GM18868 (cell line): ENCODE measurements at regions not wholly inside any gene's neighbourhood (a gene's known extent, or its start where the extent isn't known, plus 50 kb on each side); places are given as distances from the start of the nearest gene placed in this dataset.
A peak's percentile ranks its signal among the peaks of the same experiment; 100 is the strongest.

Experiments
- ATAC-seq: cut with Tn5 transposase; IDR thresholded peaks from one replicate; pipeline ENCODE4 v1.9.1; 2021; ENCODE audit warnings: mild to moderate bottlenecking, moderate library complexity; ENCODE audit not compliant: unreplicated experiment

GRCh38 chr20:1798982-1799381 is 96.2 kb upstream of the SIRPA start:
- ATAC-seq = no peak

- no peak for ATAC-seq
Observed at GRCh38 chr20:1793821-1794220, 101.4 kb upstream of the SIRPA start.

DNA sequence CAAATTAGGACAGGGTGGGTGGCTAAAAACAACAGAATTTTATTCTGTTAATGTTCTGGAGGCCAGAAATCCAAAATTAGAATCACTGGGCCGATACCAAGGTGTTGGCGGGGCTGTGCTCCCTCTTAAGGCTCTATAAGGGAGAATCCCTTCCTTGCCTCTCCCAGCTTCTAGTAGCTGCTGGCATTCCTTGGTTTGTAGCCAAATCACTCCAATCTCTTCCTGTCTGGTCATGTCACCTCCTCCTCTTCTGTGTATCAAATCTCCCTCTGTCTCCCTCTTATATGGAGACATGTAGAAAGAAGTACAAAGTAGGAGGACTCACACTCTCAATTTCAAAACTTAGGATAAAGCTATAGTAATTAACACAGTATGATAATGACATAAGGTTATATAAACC is 102.9 kb upstream of the SIRPA start:
- no peak for ATAC-seq

DNA sequence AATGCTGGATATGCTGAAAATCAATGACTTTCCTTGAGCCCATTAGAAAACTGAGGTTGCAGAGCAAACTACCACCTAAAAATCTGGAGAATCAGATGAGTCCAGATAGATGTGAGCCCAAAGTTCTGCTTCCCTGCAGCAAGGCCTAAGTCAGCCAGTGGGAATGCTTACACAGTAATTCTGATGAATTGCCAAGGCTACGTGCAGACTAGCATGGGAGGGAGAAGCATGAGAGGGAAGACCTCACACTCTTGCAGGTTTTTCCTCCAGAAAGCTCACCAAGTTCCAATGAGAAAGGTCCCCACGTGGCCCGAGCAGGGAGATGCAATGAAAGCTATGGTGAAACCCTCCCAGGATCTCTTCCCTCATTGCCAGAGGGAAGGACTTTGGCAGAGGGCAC is 104.8 kb upstream of the SIRPA start:
- ATAC-seq = no peak

GRCh38 chr20:1788044-1788443 is 107.2 kb upstream of the SIRPA start:
- no peak for ATAC-seq

- no peak for ATAC-seq
Observed at GRCh38 chr20:1786486-1786885, 108.7 kb upstream of the SIRPA start.

GRCh38 chr20:1784586-1784985 is 110.6 kb upstream of the SIRPA start:
- ATAC-seq = no peak

DNA sequence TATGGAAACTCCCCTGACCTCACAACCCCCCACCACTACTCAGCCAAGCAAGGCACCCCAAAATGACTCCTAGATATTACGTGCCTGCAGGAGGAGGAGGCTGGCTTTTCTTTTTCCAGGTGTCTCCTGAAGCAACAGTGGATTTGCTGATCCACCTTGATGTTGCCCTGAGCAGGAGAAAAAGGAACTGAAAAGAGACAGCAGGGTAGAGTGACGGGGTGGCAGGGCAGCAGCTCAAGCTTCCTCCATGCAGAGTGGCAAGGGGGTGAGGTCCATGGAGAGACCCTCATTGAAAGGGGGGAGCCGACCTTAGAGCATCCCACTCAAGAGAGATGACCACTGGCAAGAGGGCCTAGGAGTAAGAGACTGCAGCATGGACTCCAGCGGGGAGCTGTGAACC is 112.0 kb upstream of the SIRPA start:
- ATAC-seq = no peak

GRCh38 chr20:1782181-1782580 is 113.0 kb upstream of the SIRPA start:
- ATAC-seq = no peak

GRCh38 chr20:1779567-1779966 is 115.6 kb upstream of the SIRPA start:
- ATAC-seq = no peak

- ATAC-seq = no peak
Observed at GRCh38 chr20:1778338-1778737, 116.9 kb upstream of the SIRPA start.

DNA sequence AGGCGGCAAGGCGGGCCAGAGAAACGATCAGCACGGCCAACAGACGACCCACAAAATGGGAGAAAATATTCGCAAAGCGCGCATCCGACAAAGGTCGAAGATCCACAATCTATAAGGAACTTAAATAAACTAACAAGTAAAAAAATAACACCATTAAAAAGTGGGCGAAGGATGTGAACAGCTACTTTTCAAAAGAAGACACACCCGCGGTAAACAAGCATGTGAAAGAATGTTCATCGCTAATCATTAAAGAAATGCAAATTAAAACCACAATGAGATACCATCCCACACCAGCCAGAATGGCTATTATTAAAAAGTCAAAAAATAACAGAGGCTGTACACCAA is 117.8 kb upstream of the SIRPA start:
- no peak for ATAC-seq

DNA sequence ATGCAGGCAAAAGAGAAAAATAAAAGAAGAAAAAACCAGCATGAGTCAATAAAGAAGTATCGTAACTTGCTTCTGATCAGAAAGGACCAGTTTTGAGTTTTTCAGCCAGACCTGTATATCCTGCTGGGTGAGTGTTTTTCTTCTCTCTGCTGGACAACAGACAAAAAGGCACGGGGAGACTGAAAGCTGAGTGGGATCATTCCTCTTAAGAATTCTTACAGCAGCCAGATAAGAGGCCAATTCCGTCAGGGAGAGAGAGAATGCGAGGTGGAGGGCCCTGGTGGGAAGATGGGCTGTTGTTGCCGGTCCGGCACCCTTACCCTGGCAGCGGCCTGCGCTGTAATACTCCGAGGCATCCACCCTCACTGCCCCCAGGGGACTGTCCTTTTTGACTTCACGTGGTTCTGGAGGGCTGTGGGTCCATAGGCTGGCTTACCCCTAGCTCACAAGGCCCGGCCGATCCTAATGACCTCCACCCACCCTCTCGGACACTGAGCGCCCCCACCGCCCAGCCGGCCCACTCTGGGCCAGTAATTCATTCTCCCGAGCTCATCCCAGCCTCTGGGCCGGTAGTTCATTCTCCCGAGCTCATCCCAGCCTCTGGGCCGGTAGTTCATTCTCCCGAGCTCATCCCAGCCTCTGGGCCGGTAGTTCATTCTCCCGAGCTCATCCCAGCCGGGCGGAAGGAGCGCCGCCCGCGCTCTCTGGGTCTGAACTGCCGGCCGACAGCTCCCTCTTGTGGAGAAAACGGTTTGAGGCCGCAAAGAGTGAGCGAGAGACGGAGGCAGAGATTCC is 118.3 kb upstream of the SIRPA start:
- peak; percentile 67 for ATAC-seq

DNA sequence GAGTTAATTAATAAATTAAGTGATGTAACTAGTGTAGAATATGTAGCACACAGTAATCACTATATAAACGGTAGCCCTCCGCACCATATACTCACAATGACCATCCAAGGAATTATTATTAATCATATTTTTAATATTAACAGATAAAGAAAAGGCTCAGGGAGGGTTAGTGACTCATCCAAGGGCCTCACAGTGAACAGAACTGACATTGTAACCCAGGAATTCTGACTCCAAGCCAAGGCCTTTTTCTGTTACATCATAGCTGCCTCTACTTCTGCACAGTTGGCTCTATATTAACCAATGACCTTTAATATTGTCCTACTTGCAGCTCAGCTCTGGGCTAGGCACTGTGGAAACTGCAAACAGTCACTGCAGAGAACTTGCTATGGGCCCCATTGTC is 117.5 kb upstream of the SIRPG start:
- ATAC-seq = no peak

- ATAC-seq = no peak
Observed at GRCh38 chr20:1774479-1774878, 116.9 kb upstream of the SIRPG start.

- ATAC-seq = no peak
Observed at GRCh38 chr20:1773816-1774215, 116.2 kb upstream of the SIRPG start.

- ATAC-seq = no peak
Observed at GRCh38 chr20:1769491-1769890, 111.9 kb upstream of the SIRPG start.

DNA sequence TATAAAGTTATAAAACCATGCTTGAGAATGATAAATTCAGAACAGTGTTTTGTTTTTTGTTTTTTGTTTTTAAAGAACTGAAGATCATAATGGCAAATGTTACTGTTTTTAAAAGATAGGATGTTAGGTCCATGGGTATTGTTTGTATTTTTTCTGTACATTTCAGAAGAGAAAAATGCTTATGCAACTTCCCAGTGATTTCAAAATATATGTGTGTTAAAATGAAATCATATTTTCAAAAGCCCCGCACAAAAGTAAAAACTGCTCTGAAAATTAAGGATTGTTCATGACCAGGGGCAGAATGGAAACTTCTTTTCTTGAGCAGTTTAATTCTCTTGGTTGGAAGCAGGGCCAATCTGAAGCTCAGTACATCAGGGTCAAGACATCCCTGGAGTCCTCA is 109.2 kb upstream of the SIRPG start:
- ATAC-seq = no peak

- ATAC-seq = peak; percentile 68
Observed at GRCh38 chr20:1764136-1765033, 106.8 kb upstream of the SIRPG start.

DNA sequence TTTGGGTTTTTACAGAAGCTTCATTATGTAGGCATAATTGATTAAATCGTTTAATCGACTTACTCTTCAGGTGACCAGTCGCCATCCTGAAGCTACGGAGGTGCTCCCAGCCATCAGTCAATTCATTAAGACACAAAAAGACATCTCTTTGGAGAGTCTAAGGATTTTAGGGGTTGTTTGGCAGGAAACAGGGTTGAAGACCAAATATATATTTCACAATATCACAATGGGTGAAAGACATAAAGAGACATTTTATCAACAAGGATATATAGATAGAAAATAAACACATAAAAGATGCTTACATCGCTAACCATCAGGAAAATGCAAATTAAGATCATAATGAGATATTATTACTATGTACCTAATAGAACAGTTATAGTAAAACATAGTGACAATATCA is 104.0 kb upstream of the SIRPG start:
- no peak for ATAC-seq

DNA sequence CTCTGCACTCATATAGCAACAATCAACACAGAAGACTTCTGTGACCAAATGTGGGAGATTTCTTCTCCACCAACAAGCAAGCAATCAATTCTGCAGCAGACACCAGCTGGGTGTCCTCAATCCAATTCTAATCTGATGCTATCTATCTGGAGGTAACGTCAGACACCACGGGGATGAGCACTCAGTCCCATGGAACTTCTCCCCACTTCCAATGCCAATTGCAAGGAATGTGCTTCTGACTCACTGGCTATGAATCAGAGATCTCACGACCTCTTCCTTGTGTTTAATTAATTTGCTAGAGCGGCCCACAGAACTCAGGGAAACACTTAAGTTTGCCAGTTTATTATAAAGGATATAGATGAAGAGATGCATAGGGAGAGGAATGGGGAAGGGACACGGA is 103.5 kb upstream of the SIRPG start:
- no peak for ATAC-seq

- ATAC-seq = no peak
Observed at GRCh38 chr20:1758765-1759164, 101.2 kb upstream of the SIRPG start.
